ENCODE measurements at regions not wholly inside any gene's neighbourhood (a gene's known extent, or its start where the extent isn't known, plus 50 kb on each side); places are given as distances from the start of the nearest gene placed in this dataset.
A peak's percentile ranks its signal among the peaks of the same experiment; 100 is the strongest.
"Not testable (repeated sequence)": the region's sequence is repeated elsewhere in the genome, so short reads cannot be mapped to it uniquely, and the experiment has no call there.

GRCh38 chr9:109640580-109641371 lies 139.2 kb upstream of the PALM2AKAP2 start:
- intact Hi-C loops (cut with DNase I): no loop called here
- DNase-seq (ENCODE audit: low spot score): peak; percentile 83

- intact Hi-C loops (cut with DNase I): no loop called here
- no peak for DNase-seq (ENCODE audit: low spot score)
Observed at GRCh38 chr9:109641372-109641659, 138.7 kb upstream of the PALM2AKAP2 start.

GRCh38 chr9:109652112-109652511 lies 127.9 kb upstream of the PALM2AKAP2 start:
- no peak for DNase-seq (ENCODE audit: low spot score)
- intact Hi-C loops (cut with DNase I): no loop called here

GRCh38 chr9:109652971-109653370 lies 127.0 kb upstream of the PALM2AKAP2 start:
- no peak for DNase-seq (ENCODE audit: low spot score)
- intact Hi-C loops (cut with DNase I): no loop called here

GRCh38 chr9:109653470-109653869 lies 126.5 kb upstream of the PALM2AKAP2 start:
- intact Hi-C loops (cut with DNase I): no loop called here
- DNase-seq (ENCODE audit: low spot score): no peak

GRCh38 chr9:109663978-109664377 lies 116.0 kb upstream of the PALM2AKAP2 start:
- DNase-seq (ENCODE audit: low spot score); intact Hi-C loops (cut with DNase I): not testable (repeated sequence)

GRCh38 chr9:109665736-109666135 lies 114.3 kb upstream of the PALM2AKAP2 start:
- DNase-seq (ENCODE audit: low spot score); intact Hi-C loops (cut with DNase I): not testable (repeated sequence)

GRCh38 chr9:109681301-109681700 lies 98.7 kb upstream of the PALM2AKAP2 start:
- intact Hi-C loops (cut with DNase I): no loop called here
- DNase-seq (ENCODE audit: low spot score): no peak

GRCh38 chr9:109682227-109682626 lies 97.8 kb upstream of the PALM2AKAP2 start:
- intact Hi-C loops (cut with DNase I): no loop called here

GRCh38 chr9:109683521-109683920 lies 96.5 kb upstream of the PALM2AKAP2 start:
- intact Hi-C loops (cut with DNase I): no loop called here
- DNase-seq (ENCODE audit: low spot score): no peak

More at GRCh38 chr9:109682227-109682626, 97.8 kb upstream of the PALM2AKAP2 start:
- no peak for DNase-seq (ENCODE audit: low spot score)

- intact Hi-C loops (cut with DNase I): no loop called here
- no peak for DNase-seq (ENCODE audit: low spot score)
Observed at GRCh38 chr9:109689701-109690100, 90.3 kb upstream of the PALM2AKAP2 start.

- intact Hi-C loops (cut with DNase I): no loop called here
- no peak for DNase-seq (ENCODE audit: low spot score)
Observed at GRCh38 chr9:109699019-109699418, 81.0 kb upstream of the PALM2AKAP2 start.

GRCh38 chr9:109704546-109704945 lies 75.5 kb upstream of the PALM2AKAP2 start:
- intact Hi-C loops (cut with DNase I): loop anchor here in 1 of 2 donors (10.0 kb wide), 1 partner anchor 70 kb away; no protein-coding TSS in a partner anchor
- no peak for DNase-seq (ENCODE audit: low spot score)

- intact Hi-C loops (cut with DNase I): loop anchor here in 1 of 2 donors (10.0 kb wide), 1 partner anchor 69 kb away; no protein-coding TSS in a partner anchor
- DNase-seq (ENCODE audit: low spot score): no peak
Observed at GRCh38 chr9:109705515-109705914, 74.5 kb upstream of the PALM2AKAP2 start.

- intact Hi-C loops (cut with DNase I): loop anchor here in 1 of 2 donors (10.0 kb wide), 1 partner anchor 67 kb away; no protein-coding TSS in a partner anchor
- DNase-seq (ENCODE audit: low spot score): no peak
Observed at GRCh38 chr9:109707355-109707754, 72.6 kb upstream of the PALM2AKAP2 start.

- no peak for DNase-seq (ENCODE audit: low spot score)
- intact Hi-C loops (cut with DNase I): loop anchor here in 1 of 2 donors (10.0 kb wide), 1 partner anchor 66 kb away; no protein-coding TSS in a partner anchor
Observed at GRCh38 chr9:109708451-109708945, 71.5 kb upstream of the PALM2AKAP2 start.

- intact Hi-C loops (cut with DNase I): loop anchor here in 1 of 2 donors (10.0 kb wide), 1 partner anchor 65 kb away; no protein-coding TSS in a partner anchor
Observed at GRCh38 chr9:109709866-109710265, 70.1 kb upstream of the PALM2AKAP2 start.

GRCh38 chr9:109710830-109711229 lies 69.2 kb upstream of the PALM2AKAP2 start:
- DNase-seq (ENCODE audit: low spot score): no peak
- intact Hi-C loops (cut with DNase I): no loop called here

More at GRCh38 chr9:109709866-109710265, 70.1 kb upstream of the PALM2AKAP2 start:
- no peak for DNase-seq (ENCODE audit: low spot score)

- no peak for DNase-seq (ENCODE audit: low spot score)
- intact Hi-C loops (cut with DNase I): no loop called here
Observed at GRCh38 chr9:109715344-109715743, 64.7 kb upstream of the PALM2AKAP2 start.

GRCh38 chr9:109716631-109717030 lies 63.4 kb upstream of the PALM2AKAP2 start:
- intact Hi-C loops (cut with DNase I): no loop called here
- no peak for DNase-seq (ENCODE audit: low spot score)

- DNase-seq (ENCODE audit: low spot score): no peak
- intact Hi-C loops (cut with DNase I): no loop called here
Observed at GRCh38 chr9:109717342-109717741, 62.7 kb upstream of the PALM2AKAP2 start.

All from posterior vena cava (tissue), 2 donors.